ENCODE measurements at regions not wholly inside any gene's neighbourhood (a gene's known extent, or its start where the extent isn't known, plus 50 kb on each side); places are given as distances from the start of the nearest gene placed in this dataset.
"Not testable (repeated sequence)": the region's sequence is repeated elsewhere in the genome, so short reads cannot be mapped to it uniquely, and the experiment has no call there.

GRCh38 chr16:22712471-22712870 lies 101.5 kb upstream of the HS3ST2 start:
- TF ChIP-seq, protein P1, sequence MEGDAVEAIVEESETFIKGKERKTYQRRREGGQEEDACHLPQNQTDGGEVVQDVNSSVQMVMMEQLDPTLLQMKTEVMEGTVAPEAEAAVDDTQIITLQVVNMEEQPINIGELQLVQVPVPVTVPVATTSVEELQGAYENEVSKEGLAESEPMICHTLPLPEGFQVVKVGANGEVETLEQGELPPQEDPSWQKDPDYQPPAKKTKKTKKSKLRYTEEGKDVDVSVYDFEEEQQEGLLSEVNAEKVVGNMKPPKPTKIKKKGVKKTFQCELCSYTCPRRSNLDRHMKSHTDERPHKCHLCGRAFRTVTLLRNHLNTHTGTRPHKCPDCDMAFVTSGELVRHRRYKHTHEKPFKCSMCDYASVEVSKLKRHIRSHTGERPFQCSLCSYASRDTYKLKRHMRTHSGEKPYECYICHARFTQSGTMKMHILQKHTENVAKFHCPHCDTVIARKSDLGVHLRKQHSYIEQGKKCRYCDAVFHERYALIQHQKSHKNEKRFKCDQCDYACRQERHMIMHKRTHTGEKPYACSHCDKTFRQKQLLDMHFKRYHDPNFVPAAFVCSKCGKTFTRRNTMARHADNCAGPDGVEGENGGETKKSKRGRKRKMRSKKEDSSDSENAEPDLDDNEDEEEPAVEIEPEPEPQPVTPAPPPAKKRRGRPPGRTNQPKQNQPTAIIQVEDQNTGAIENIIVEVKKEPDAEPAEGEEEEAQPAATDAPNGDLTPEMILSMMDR (conservative IDR thresholded peaks at IDR 0.05; ENCODE audit: low read depth, low read length) = no peak
- H3K4me3 ChIP-seq (ENCODE audit: low read depth, low read length) = no peak overlapping the region
- no peak for DNase-seq (ENCODE audit: low read depth)

- H3K4me3 ChIP-seq (ENCODE audit: low read depth, low read length); DNase-seq (ENCODE audit: low read depth): not testable (repeated sequence)
Observed at GRCh38 chr16:22718598-22718997, 95.4 kb upstream of the HS3ST2 start.

DNA sequence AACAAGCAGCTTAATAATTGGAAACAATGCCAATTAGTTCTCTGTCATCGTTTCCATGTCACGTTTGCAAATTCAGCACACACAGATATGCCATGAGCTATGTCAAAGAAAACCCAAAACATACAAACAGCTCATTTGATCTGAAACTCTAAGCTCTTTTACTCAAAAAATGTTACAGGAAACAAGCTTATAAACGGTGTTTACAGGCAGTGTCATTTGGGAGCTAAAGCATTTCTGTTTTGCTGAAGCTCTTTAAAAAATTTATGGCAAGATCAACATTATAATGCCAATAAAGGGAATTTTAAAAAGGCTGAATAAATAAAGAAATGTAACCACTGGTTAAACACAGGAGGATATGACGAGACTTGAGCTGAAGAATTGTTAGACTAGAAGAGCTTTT lies 94.0 kb upstream of the HS3ST2 start:
- no peak overlapping the region for H3K4me3 ChIP-seq (ENCODE audit: low read depth, low read length)
- TF ChIP-seq, protein P1 (conservative IDR thresholded peaks at IDR 0.05; ENCODE audit: low read depth, low read length) = no peak
- DNase-seq (ENCODE audit: low read depth) = no peak

DNA sequence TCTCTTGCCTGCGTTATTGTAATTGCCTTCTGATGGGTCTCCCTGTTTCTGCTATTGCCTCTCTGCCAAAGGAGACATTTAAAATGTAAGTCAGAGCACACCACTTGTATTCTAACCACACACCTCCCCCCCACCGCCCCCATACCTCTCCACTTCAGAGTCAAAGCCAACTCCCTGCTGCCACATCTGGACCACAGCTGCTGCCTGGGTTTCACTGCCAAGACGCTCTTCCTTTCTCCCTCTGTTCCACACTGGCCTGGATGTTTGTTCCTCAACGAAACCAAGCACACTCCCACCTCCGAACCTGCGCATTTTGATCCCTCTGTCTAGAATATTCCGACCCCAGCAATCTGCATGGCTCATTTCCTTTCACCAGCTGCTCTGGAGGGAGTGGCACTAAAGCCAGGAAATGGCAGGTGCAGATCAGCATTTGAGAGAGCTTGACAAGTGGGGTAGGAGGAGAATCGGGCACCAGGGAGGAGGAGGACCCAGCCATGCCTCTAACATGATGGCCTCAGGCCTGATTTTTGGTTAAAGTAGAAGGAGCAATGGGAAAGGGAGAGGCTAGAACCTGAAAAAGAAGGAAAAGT lies 92.4 kb upstream of the HS3ST2 start:
- TF ChIP-seq, protein P1 (conservative IDR thresholded peaks at IDR 0.05; ENCODE audit: low read depth, low read length) = no peak
- DNase-seq (ENCODE audit: low read depth) = no peak
- no peak overlapping the region for H3K4me3 ChIP-seq (ENCODE audit: low read depth, low read length)

GRCh38 chr16:22722551-22723541 lies 91.1 kb upstream of the HS3ST2 start:
- not testable (repeated sequence) for DNase-seq (ENCODE audit: low read depth)

DNA sequence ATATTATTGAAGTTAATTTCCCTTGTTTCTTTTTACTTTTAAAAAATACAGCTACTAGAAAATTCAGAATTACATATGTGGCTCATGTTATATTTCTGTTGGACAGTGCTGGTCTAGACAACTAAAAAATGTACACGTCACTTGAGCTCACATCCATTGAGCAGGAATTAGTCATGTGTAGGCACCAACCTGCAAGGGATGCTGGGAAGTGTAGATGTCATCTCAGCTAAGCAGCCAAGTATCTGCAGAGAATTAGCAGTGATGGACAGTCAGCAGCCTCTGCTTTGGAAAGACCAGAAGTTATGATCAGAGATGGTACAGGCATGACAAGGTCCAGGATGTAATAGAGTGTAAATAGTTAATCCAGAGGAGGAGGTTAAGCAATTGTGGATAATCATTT lies 87.1 kb upstream of the HS3ST2 start:
- DNase-seq (ENCODE audit: low read depth) = no peak
- TF ChIP-seq, protein P1 (conservative IDR thresholded peaks at IDR 0.05; ENCODE audit: low read depth, low read length) = no peak
- H3K4me3 ChIP-seq (ENCODE audit: low read depth, low read length) = no peak overlapping the region

More at GRCh38 chr16:22722551-22723541, 91.1 kb upstream of the HS3ST2 start:
- H3K4me3 ChIP-seq (ENCODE audit: low read depth, low read length) = not testable (repeated sequence)

DNA sequence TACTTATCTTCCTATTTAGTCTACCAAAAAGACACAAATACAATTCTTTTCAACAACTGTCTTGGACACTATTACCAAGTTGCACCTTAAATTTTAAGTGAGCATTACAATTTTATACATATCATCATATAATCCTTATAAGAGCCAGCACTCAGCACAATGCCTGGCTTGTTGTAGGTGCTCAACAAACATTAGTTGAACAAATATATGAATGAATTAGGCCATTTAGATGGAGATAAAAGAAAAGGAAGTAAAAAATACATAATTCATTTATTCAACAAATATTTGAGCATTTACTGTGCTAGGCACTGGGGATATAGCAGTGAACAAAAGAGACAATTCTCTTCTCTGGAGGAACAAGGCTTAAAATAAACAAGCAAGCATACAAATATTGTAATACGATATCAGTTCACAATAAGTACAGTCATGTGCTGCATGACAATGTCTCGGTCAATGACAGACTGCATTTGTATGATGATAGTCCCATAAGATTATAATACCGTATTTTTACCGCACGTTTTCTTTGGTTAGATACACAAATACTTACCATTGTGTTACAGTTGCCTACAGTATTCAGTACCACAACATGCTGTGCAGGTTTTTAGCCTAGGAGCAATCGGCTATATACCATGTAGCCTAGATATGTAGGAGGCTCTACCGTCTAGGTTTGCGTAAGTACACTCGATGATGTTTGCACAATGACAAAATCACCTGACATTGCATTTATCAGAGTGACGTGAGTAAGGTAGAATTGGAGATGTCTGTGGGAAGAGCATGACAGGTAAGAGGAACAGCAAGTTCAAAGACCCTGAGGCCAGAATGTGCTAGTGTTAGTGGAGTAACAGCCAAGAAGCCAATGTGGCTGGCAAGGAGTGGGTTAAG lies 86.4 kb upstream of the HS3ST2 start:
- TF ChIP-seq, protein P1 (conservative IDR thresholded peaks at IDR 0.05; ENCODE audit: low read depth, low read length) = no peak
- H3K4me3 ChIP-seq (ENCODE audit: low read depth, low read length) = no peak overlapping the region
- no peak for DNase-seq (ENCODE audit: low read depth)
